ENCODE measurements at regions not wholly inside any gene's neighbourhood (a gene's known extent, or its start where the extent isn't known, plus 50 kb on each side); places are given as distances from the start of the nearest gene placed in this dataset.

- DNase-seq: no peak
- in situ Hi-C loops (cut with HindIII; ENCODE audit: low pct_ligation_motif_present, low sequenced_read_pairs): no loop called here
- H3K4me3 ChIP-seq (ENCODE audit: low read depth, low read length): no peak overlapping the region
- TF ChIP-seq CTCF (IDR thresholded peaks at IDR 0.05; ENCODE audit: low read depth, low read length, missing control alignments): no peak
- H3K27ac ChIP-seq: no peak overlapping the region
- H3K36me3 ChIP-seq (replicated peaks): no peaks in the 10 kb centered on the region
- H3K27me3 ChIP-seq (replicated peaks): no peaks in the 10 kb centered on the region
These were observed 58.8 kb upstream of the TAGAP start for GRCh38 chr6:159103396-159104162.

GRCh38 chr6:159102373-159103160 is 57.8 kb upstream of the TAGAP start:
- in situ Hi-C loops (cut with HindIII; ENCODE audit: low pct_ligation_motif_present, low sequenced_read_pairs): no loop called here
- Histone ChIP-seq H3K36me3 (replicated peaks) (no peaks in the 10 kb centered on the region), H3K4me3 (ENCODE audit: low read depth, low read length) (no peak overlapping the region), H3K27me3 (replicated peaks) (no peaks in the 10 kb centered on the region), H3K27ac (no peak overlapping the region)
- DNase-seq: no peak
- TF ChIP-seq CTCF (IDR thresholded peaks at IDR 0.05; ENCODE audit: low read depth, low read length, missing control alignments): no peak

GRCh38 chr6:159101656-159102055 is 56.9 kb upstream of the TAGAP start:
- no peak for DNase-seq
- Histone ChIP-seq H3K4me3 (ENCODE audit: low read depth, low read length) (no peak overlapping the region), H3K27ac (no peak overlapping the region), H3K36me3 (replicated peaks) (no peaks in the 10 kb centered on the region), H3K27me3 (replicated peaks) (no peaks in the 10 kb centered on the region)
- in situ Hi-C loops (cut with HindIII; ENCODE audit: low pct_ligation_motif_present, low sequenced_read_pairs): no loop called here
- no peak for TF ChIP-seq CTCF (IDR thresholded peaks at IDR 0.05; ENCODE audit: low read depth, low read length, missing control alignments)

- Histone ChIP-seq H3K27me3 (replicated peaks) (no peaks in the 10 kb centered on the region), H3K4me3 (ENCODE audit: low read depth, low read length) (no peak overlapping the region), H3K36me3 (replicated peaks) (no peaks in the 10 kb centered on the region), H3K27ac (no peak overlapping the region)
- in situ Hi-C loops (cut with HindIII; ENCODE audit: low pct_ligation_motif_present, low sequenced_read_pairs): no loop called here
- DNase-seq: no peak
- TF ChIP-seq CTCF (IDR thresholded peaks at IDR 0.05; ENCODE audit: low read depth, low read length, missing control alignments): no peak
These were observed 55.8 kb upstream of the TAGAP start for GRCh38 chr6:159100395-159101182.

- no peaks in the 10 kb centered on the region for H3K36me3 ChIP-seq (replicated peaks)
- no peaks in the 10 kb centered on the region for H3K27me3 ChIP-seq (replicated peaks)
- TF ChIP-seq CTCF (IDR thresholded peaks at IDR 0.05; ENCODE audit: low read depth, low read length, missing control alignments): no peak
- in situ Hi-C loops (cut with HindIII; ENCODE audit: low pct_ligation_motif_present, low sequenced_read_pairs): no loop called here
- DNase-seq: no peak
- H3K27ac ChIP-seq: no peak overlapping the region
- H3K4me3 ChIP-seq (ENCODE audit: low read depth, low read length): no peak overlapping the region
These were observed 55.2 kb upstream of the TAGAP start for GRCh38 chr6:159099961-159100360.
